Effector memory CD4-positive, alpha-beta T cell (primary cell): ENCODE measurements at regions not wholly inside any gene's neighbourhood (a gene's known extent, or its start where the extent isn't known, plus 50 kb on each side); places are given as distances from the start of the nearest gene placed in this dataset.

Source experiments
- DNase-seq, 3 donors: peaks; one replicate each; pipeline ENCODE4 v3.0.0-alpha.2; 2020
- H3K27ac ChIP-seq: 2 replicates; pipeline ENCODE4 v1.7.0; 2013; ENCODE audit warnings: mild to moderate bottlenecking, low read length, moderate library complexity; ENCODE audit not compliant: insufficient read depth, poor library complexity, severe bottlenecking
- H3K27me3 ChIP-seq: replicated peaks from 2 replicates; pipeline ENCODE4 v1.7.0; 2013; ENCODE audit warnings: mild to moderate bottlenecking, low read length; ENCODE audit not compliant: insufficient read depth, control insufficient read depth, poor library complexity, severe bottlenecking
- H3K36me3 ChIP-seq: 2 replicates; pipeline ENCODE4 v1.7.0; 2013; ENCODE audit warnings: mild to moderate bottlenecking, low read length, moderate library complexity; ENCODE audit not compliant: control insufficient read depth, insufficient read depth
- H3K4me1 ChIP-seq: 2 replicates; pipeline ENCODE4 v1.7.0; 2013; ENCODE audit warnings: low read length, mild to moderate bottlenecking; ENCODE audit not compliant: control insufficient read depth, insufficient read depth, poor library complexity, severe bottlenecking
- H3K4me3 ChIP-seq: 2 replicates; pipeline ENCODE4 v1.7.0; 2013; ENCODE audit warnings: low read length, low read depth, mild to moderate bottlenecking; ENCODE audit not compliant: insufficient read depth, poor library complexity, severe bottlenecking
- H3K9me3 ChIP-seq: 2 replicates; pipeline ENCODE4 v1.7.0; 2013; ENCODE audit warnings: mild to moderate bottlenecking, low read length, moderate library complexity; ENCODE audit not compliant: control insufficient read depth

DNA sequence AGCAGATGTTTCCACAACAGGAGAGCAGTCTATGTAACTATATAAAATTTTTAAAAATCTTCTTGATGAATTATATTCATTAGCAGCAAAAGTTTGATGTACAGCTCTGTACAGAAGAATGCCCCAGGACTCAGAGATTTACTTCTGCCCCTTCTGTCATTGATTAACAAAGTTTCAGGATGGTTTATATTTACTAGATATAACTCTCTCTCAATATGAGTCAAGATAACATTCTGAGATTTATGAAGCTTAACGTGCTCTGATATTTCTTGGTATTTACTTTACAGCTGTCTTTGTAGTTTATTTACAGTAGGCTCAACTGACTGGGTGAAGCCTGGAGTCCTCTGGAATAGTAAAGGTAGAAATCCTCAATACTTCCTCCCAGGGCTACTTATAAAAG lies 93.6 kb upstream of the HNMT start:
- no peak for DNase-seq
- H3K4me1 ChIP-seq = no peaks in the 10 kb centered on the region
- peaks cover 2% of the 10 kb centered on the region for H3K27me3 ChIP-seq
- H3K36me3 ChIP-seq = no peaks in the 10 kb centered on the region
- no peak overlapping the region for H3K27ac ChIP-seq
- H3K4me3 ChIP-seq = no peak overlapping the region
- H3K9me3 ChIP-seq = no peaks in the 10 kb centered on the region

DNA sequence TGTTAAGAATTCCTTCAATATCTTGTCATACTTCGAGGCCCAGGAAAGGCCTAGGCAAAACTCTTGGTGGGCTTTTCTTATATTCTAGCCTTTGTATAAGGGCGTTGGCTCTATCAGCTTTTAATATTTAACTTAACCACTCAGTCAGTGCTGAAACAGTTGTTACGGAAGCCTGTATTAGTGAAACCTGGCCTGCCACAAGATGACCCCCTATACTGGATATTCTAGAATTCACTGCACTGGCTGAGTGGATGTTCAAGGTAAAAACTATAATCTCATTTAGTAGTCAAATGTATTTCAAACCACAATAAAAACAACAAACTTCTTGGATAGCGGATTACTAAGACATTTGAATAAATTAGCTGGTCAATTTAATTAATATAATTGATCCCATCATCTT lies 91.7 kb upstream of the HNMT start:
- DNase-seq = no peak
- Histone ChIP-seq H3K4me3 (no peak overlapping the region), H3K36me3 (no peaks in the 10 kb centered on the region), H3K27me3 (peaks cover 2% of the 10 kb centered on the region), H3K27ac (no peak overlapping the region), H3K9me3 (no peaks in the 10 kb centered on the region), H3K4me1 (no peaks in the 10 kb centered on the region)

GRCh38 chr2:137873536-137874244 lies 90.6 kb upstream of the HNMT start:
- no peak overlapping the region for H3K4me3 ChIP-seq
- H3K4me1 ChIP-seq = no peaks in the 10 kb centered on the region
- H3K36me3 ChIP-seq = no peaks in the 10 kb centered on the region
- no peaks in the 10 kb centered on the region for H3K9me3 ChIP-seq
- H3K27me3 ChIP-seq = peaks cover 2% of the 10 kb centered on the region
- DNase-seq = no peak
- H3K27ac ChIP-seq = no peak overlapping the region

- no peaks in the 10 kb centered on the region for H3K9me3 ChIP-seq
- no peaks in the 10 kb centered on the region for H3K36me3 ChIP-seq
- H3K27me3 ChIP-seq = no peaks in the 10 kb centered on the region
- no peak for DNase-seq
- no peaks in the 10 kb centered on the region for H3K4me1 ChIP-seq
- no peak overlapping the region for H3K27ac ChIP-seq
- H3K4me3 ChIP-seq = no peak overlapping the region
These were observed 85.2 kb upstream of the HNMT start for GRCh38 chr2:137879121-137879520.

- DNase-seq = no peak
- no peaks in the 10 kb centered on the region for H3K36me3 ChIP-seq
- H3K27me3 ChIP-seq = no peaks in the 10 kb centered on the region
- no peak overlapping the region for H3K27ac ChIP-seq
- H3K9me3 ChIP-seq = no peaks in the 10 kb centered on the region
- H3K4me1 ChIP-seq = no peaks in the 10 kb centered on the region
- H3K4me3 ChIP-seq = no peak overlapping the region
These were observed 82.6 kb upstream of the HNMT start for GRCh38 chr2:137881711-137882110.

DNA sequence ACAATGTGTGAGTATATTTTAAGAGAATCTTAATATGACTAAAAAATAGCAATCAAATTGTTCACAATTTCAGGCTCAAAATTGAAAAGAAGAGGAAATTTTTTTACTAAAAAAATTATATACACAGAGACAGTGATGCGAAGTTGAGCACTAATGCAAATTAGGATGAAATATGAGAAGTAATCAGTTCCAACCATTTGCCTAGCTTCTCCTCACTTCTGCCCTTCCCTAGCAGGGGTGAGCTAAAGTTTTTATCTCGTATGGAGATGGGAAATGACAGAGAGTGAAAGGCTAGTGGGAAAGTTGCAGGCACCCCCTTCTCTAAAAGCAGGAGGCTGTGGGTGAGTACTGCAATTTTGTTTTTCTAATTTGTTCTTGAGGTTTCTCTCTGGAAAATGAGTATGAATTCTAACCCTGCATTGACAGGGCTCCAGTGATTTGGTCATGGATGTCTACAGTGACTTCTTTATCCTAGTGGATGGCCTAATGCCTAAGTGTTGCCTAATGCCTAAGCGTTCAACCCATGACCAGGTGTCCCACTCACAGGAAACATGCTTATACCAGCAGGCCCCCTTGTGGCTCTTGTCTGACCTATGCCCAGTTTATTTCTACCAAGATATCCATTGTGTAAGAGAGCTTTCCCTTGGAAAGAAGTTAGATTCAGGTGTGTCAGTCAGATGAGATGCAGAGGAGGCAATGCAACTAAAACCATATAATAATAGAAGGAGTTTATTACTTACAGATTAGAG lies 78.0 kb upstream of the HNMT start:
- Histone ChIP-seq H3K36me3 (no peaks in the 10 kb centered on the region), H3K27me3 (no peaks in the 10 kb centered on the region), H3K9me3 (no peaks in the 10 kb centered on the region), H3K4me1 (no peaks in the 10 kb centered on the region), H3K27ac (no peak overlapping the region), H3K4me3 (no peak overlapping the region)
- no peak for DNase-seq

- no peak for DNase-seq
- no peak overlapping the region for H3K4me3 ChIP-seq
- H3K27me3 ChIP-seq = no peaks in the 10 kb centered on the region
- no peaks in the 10 kb centered on the region for H3K36me3 ChIP-seq
- H3K9me3 ChIP-seq = no peaks in the 10 kb centered on the region
- no peak overlapping the region for H3K27ac ChIP-seq
- H3K4me1 ChIP-seq = no peaks in the 10 kb centered on the region
These were observed 75.4 kb upstream of the HNMT start for GRCh38 chr2:137888845-137889244.

DNA sequence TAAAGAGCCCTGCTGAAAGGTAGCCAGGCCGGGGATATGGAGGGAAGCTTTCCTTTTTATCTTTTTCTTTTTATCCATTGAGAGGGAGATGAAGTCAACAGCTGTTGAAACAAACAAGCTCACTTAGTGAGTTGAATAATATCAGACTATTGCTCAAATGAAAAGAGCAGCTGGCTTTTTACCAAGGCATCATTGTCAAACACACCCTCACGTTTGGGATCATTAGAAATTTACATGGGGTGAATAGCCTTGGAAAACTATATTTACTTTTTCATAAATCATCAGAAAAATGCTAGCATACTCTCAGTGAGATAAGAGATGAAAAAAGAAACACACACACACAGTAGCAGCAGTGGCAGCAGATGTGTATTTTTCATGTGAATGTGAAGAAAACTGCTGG lies 71.5 kb upstream of the HNMT start:
- no peaks in the 10 kb centered on the region for H3K4me1 ChIP-seq
- DNase-seq = no peak
- no peaks in the 10 kb centered on the region for H3K27me3 ChIP-seq
- H3K4me3 ChIP-seq = no peak overlapping the region
- no peak overlapping the region for H3K27ac ChIP-seq
- H3K9me3 ChIP-seq = no peaks in the 10 kb centered on the region
- H3K36me3 ChIP-seq = no peaks in the 10 kb centered on the region

DNA sequence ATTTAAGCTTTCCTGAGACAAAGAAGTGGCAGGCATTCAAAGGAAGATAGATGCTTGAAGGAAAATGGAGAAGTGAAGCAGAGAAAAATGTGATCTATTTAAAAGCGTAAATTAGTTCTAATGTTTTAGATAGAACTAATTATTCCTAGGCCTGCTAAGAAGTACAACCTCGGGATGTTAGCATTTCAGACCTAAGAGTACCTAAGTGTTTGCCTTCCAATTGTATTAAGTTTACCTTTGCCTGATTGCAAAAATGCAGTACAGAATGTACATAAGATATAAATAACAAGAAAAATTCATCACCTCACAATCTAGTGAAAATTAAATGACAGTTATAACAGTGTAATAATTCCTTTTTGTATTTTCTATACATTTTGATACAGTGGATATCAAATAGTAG lies 71.1 kb upstream of the HNMT start:
- H3K4me1 ChIP-seq = no peaks in the 10 kb centered on the region
- H3K27me3 ChIP-seq = no peaks in the 10 kb centered on the region
- no peaks in the 10 kb centered on the region for H3K36me3 ChIP-seq
- H3K9me3 ChIP-seq = no peaks in the 10 kb centered on the region
- H3K27ac ChIP-seq = no peak overlapping the region
- DNase-seq = no peak
- no peak overlapping the region for H3K4me3 ChIP-seq

DNA sequence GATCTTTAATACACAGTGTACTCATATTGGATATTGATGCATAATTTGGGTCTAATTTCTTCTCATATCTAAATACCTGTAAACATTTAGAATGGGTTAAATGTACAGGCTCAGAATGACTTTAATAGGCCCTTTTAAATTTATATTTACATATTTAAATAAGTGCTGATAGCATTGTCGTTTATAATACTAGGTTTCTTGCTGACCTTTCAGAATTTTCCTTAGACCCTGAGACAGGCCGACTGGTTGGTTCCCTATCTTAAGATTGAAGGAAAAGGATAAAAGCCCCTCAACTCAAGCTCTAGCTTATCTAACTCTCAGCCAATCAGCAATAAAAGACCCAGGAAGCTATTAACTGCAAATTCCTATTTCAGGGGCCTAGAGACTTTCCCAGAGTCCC lies 67.8 kb upstream of the HNMT start:
- DNase-seq = no peak
- no peak overlapping the region for H3K4me3 ChIP-seq
- H3K9me3 ChIP-seq = no peaks in the 10 kb centered on the region
- no peaks in the 10 kb centered on the region for H3K27me3 ChIP-seq
- H3K27ac ChIP-seq = no peak overlapping the region
- no peaks in the 10 kb centered on the region for H3K36me3 ChIP-seq
- no peaks in the 10 kb centered on the region for H3K4me1 ChIP-seq
